NCI-H345 treated with DMSO at 0.1 percent for 48 hours (cell line): ENCODE measurements at regions not wholly inside any gene's neighbourhood (a gene's known extent, or its start where the extent isn't known, plus 50 kb on each side); places are given as distances from the start of the nearest gene placed in this dataset.

Experiments used
- DNase-seq: peaks from one replicate; lab custom pipeline; 2025; ENCODE audit not compliant: unreplicated experiment; lab: John Stamatoyannopoulos, UW

GRCh38 chr9:86545090-86545489, 190.9 kb upstream of the TUT7 start:
- no peak for DNase-seq

GRCh38 chr9:86541014-86541570, 186.9 kb upstream of the TUT7 start:
- DNase-seq: no peak

- DNase-seq: no peak
Measured at GRCh38 chr9:86535406-86535915, 181.3 kb upstream of the TUT7 start.

- DNase-seq: no peak
Measured at GRCh38 chr9:86534572-86535258, 180.5 kb upstream of the TUT7 start.

GRCh38 chr9:86531971-86532640, 177.9 kb upstream of the TUT7 start:
- no peak for DNase-seq

- no peak for DNase-seq
Measured at GRCh38 chr9:86531273-86531970, 177.2 kb upstream of the TUT7 start.

GRCh38 chr9:86529496-86530275, 175.5 kb upstream of the TUT7 start:
- DNase-seq: no peak

- no peak for DNase-seq
Measured at GRCh38 chr9:86526021-86526420, 171.8 kb upstream of the TUT7 start.

GRCh38 chr9:86525182-86525581, 171.0 kb upstream of the TUT7 start:
- DNase-seq: no peak

- no peak for DNase-seq
Measured at GRCh38 chr9:86521977-86522376, 167.8 kb upstream of the TUT7 start.

GRCh38 chr9:86521322-86521721, 167.1 kb upstream of the TUT7 start:
- DNase-seq: no peak

- no peak for DNase-seq
Measured at GRCh38 chr9:86519066-86519615, 164.9 kb upstream of the TUT7 start.

- no peak for DNase-seq
Measured at GRCh38 chr9:86517475-86517874, 163.3 kb upstream of the TUT7 start.

GRCh38 chr9:86516564-86516963, 162.4 kb upstream of the TUT7 start:
- no peak for DNase-seq

GRCh38 chr9:86515221-86515620, 161.0 kb upstream of the TUT7 start:
- DNase-seq: no peak

GRCh38 chr9:86513429-86513828, 159.2 kb upstream of the TUT7 start:
- no peak for DNase-seq

GRCh38 chr9:86512929-86513328, 158.7 kb upstream of the TUT7 start:
- no peak for DNase-seq

GRCh38 chr9:86511614-86512360, 157.6 kb upstream of the TUT7 start:
- no peak for DNase-seq

- no peak for DNase-seq
Measured at GRCh38 chr9:86508208-86508903, 154.1 kb upstream of the TUT7 start.
